HS-5 (cell line): ENCODE measurements at regions not wholly inside any gene's neighbourhood (a gene's known extent, or its start where the extent isn't known, plus 50 kb on each side); places are given as distances from the start of the nearest gene placed in this dataset.
A peak's percentile ranks its signal among the peaks of the same experiment; 100 is the strongest.

Source experiments
- DNase-seq: peaks from one replicate; pipeline ENCODE4 v3.0.0-alpha.2; 2012; ENCODE audit warnings: low read depth

GRCh38 chr3:74420538-74421124 is 193.8 kb downstream of the CNTN3 start:
- DNase-seq: no peak

- DNase-seq: no peak
These were observed 198.7 kb downstream of the CNTN3 start for GRCh38 chr3:74415731-74416130.

GRCh38 chr3:74413547-74414241 is 200.8 kb downstream of the CNTN3 start:
- no peak for DNase-seq

- DNase-seq: no peak
These were observed 204.1 kb downstream of the CNTN3 start for GRCh38 chr3:74410276-74410941.

GRCh38 chr3:74409066-74409465 is 205.4 kb downstream of the CNTN3 start:
- no peak for DNase-seq

- no peak for DNase-seq
These were observed 211.2 kb downstream of the CNTN3 start for GRCh38 chr3:74403307-74403706.

- no peak for DNase-seq
These were observed 211.6 kb downstream of the CNTN3 start for GRCh38 chr3:74402821-74403220.

- DNase-seq: no peak
These were observed 221.0 kb downstream of the CNTN3 start for GRCh38 chr3:74393426-74393825.

GRCh38 chr3:74390121-74390877 is 224.2 kb downstream of the CNTN3 start:
- DNase-seq: no peak

GRCh38 chr3:74387111-74387735 is 227.2 kb downstream of the CNTN3 start:
- no peak for DNase-seq

- DNase-seq: no peak
These were observed 230.3 kb downstream of the CNTN3 start for GRCh38 chr3:74384159-74384558.

GRCh38 chr3:74377669-74378068 is 236.8 kb downstream of the CNTN3 start:
- DNase-seq: no peak

GRCh38 chr3:74376323-74376722 is 238.1 kb downstream of the CNTN3 start:
- peak; percentile 10 for DNase-seq

- no peak for DNase-seq
These were observed 238.8 kb downstream of the CNTN3 start for GRCh38 chr3:74375653-74376052.

- no peak for DNase-seq
These were observed 241.7 kb downstream of the CNTN3 start for GRCh38 chr3:74372743-74373142.

- no peak for DNase-seq
These were observed 244.1 kb downstream of the CNTN3 start for GRCh38 chr3:74370342-74370741.

GRCh38 chr3:74366331-74366730 is 248.1 kb downstream of the CNTN3 start:
- DNase-seq: no peak

GRCh38 chr3:74363346-74363745 is 251.1 kb downstream of the CNTN3 start:
- DNase-seq: no peak

GRCh38 chr3:74360406-74360805 is 254.1 kb downstream of the CNTN3 start:
- no peak for DNase-seq

- DNase-seq: no peak
These were observed 256.6 kb downstream of the CNTN3 start for GRCh38 chr3:74357881-74358280.

- DNase-seq: no peak
These were observed 261.4 kb downstream of the CNTN3 start for GRCh38 chr3:74353039-74353438.

- no peak for DNase-seq
These were observed 262.3 kb downstream of the CNTN3 start for GRCh38 chr3:74352166-74352565.
